ENCODE measurements at regions not wholly inside any gene's neighbourhood (a gene's known extent, or its start where the extent isn't known, plus 50 kb on each side); places are given as distances from the start of the nearest gene placed in this dataset.

DNA sequence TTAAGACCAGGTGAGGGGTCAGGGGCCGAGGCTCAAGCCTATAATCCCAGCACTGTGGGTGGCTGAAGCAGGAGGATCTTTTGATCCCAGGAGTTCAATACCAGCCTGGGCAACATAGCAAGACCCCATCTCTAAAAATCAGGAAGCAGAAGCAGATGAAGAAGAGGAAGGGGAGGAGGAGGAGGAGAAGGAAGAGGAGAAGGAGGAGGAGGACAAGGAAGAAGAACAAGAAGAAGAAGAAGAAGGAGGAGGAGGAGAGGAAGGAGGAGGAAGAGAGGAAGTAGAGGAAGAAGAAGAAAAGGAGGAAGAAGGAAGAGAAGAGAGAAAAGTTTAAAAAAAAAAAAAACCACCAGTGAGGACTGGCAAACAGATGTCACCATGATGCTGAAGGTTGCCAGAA lies 92.0 kb upstream of the TMEM26 start:
- TF ChIP-seq EZH2 (IDR thresholded peaks at IDR 0.05; ENCODE audit: borderline replicate concordance, insufficient read depth, low read length, poor library complexity, severe bottlenecking) (no peak), TAF1 (IDR thresholded peaks at IDR 0.05; ENCODE audit: low read depth) (no peak), RAD21 (conservative IDR thresholded peaks at IDR 0.05) (no peak)
- TF ChIP-seq, protein P1, sequence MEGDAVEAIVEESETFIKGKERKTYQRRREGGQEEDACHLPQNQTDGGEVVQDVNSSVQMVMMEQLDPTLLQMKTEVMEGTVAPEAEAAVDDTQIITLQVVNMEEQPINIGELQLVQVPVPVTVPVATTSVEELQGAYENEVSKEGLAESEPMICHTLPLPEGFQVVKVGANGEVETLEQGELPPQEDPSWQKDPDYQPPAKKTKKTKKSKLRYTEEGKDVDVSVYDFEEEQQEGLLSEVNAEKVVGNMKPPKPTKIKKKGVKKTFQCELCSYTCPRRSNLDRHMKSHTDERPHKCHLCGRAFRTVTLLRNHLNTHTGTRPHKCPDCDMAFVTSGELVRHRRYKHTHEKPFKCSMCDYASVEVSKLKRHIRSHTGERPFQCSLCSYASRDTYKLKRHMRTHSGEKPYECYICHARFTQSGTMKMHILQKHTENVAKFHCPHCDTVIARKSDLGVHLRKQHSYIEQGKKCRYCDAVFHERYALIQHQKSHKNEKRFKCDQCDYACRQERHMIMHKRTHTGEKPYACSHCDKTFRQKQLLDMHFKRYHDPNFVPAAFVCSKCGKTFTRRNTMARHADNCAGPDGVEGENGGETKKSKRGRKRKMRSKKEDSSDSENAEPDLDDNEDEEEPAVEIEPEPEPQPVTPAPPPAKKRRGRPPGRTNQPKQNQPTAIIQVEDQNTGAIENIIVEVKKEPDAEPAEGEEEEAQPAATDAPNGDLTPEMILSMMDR (IDR thresholded peaks at IDR 0.05; ENCODE audit: poor library complexity, severe bottlenecking): no peak
